Calu3 (cell line): ENCODE measurements at regions not wholly inside any gene's neighbourhood (a gene's known extent, or its start where the extent isn't known, plus 50 kb on each side); places are given as distances from the start of the nearest gene placed in this dataset.

ENCODE experiments used
- BruUV-seq: library from RNA; stranded (reverse); fragments of 400-500 nt; replicated peaks from 2 replicates; lab custom pipeline; 2021; lab: Mats Ljungman, UMichigan
- CTCF ChIA-PET: fragments of 300-600 bp; sonication (Branson Sonifier 250); formaldehyde crosslinking; loops from one replicate; lab custom pipeline; 2022; ENCODE audit warnings: antibody characterized with exemption; lab: Charles Lee
- DNase-seq: peaks from one replicate; pipeline ENCODE4 v3.0.0; 2022
- H3K27ac Mint-ChIP-seq: one replicate; pipeline ENCODE4 v1.8.0; 2022; ENCODE audit warnings: mixed read lengths; ENCODE audit not compliant: unreplicated experiment
- H3K27me3 Mint-ChIP-seq: one replicate; pipeline ENCODE4 v1.8.0; 2022; ENCODE audit warnings: mixed read lengths; ENCODE audit not compliant: unreplicated experiment
- H3K36me3 Mint-ChIP-seq: one replicate; pipeline ENCODE4 v1.8.0; 2022; ENCODE audit warnings: mild to moderate bottlenecking, moderate library complexity, mixed read lengths; ENCODE audit not compliant: insufficient read depth, unreplicated experiment
- H3K4me1 Mint-ChIP-seq: one replicate; pipeline ENCODE4 v1.8.0; 2022; ENCODE audit warnings: mild to moderate bottlenecking, low read depth, mixed read lengths; ENCODE audit not compliant: unreplicated experiment
- H3K4me3 Mint-ChIP-seq: one replicate; pipeline ENCODE4 v1.8.0; 2022; ENCODE audit warnings: mild to moderate bottlenecking, low read depth, moderate library complexity, mixed read lengths; ENCODE audit not compliant: unreplicated experiment
- H3K9me3 Mint-ChIP-seq: one replicate; pipeline ENCODE4 v1.8.0; 2022; ENCODE audit warnings: low read depth, mixed read lengths; ENCODE audit not compliant: unreplicated experiment
- intact Hi-C: fragments of 100-400 bp; cut with micrococcal nuclease; formaldehyde crosslinking; loops from one replicate; pipeline ENCODE4 v1.10.0; 2022; ENCODE audit not compliant: unreplicated experiment
- TF ChIP-seq, protein P1 (sequence below): fragments of 200-600 bp; IDR thresholded peaks from one replicate; pipeline ENCODE4 v1.8.0; 2022; ENCODE audit warnings: antibody characterized with exemption; ENCODE audit not compliant: unreplicated experiment

DNA sequence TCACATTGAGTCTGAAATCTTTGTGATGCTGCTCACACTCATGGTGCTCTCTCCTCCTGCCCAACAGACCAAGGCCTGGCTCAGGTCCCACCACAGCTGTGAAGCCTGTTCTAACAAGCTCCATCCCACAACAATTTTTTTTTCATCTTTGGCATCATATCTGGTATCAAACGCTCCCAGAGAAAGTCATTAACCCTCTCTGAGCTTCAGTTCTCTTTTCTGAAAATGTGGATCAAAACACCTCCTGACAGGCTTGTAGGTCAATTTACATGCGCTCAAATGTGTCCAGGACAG, 224.4 kb downstream of the LACC1 start:
- intact Hi-C loops: no loop called here
- peaks cover 27% of the 10 kb centered on the region for H3K4me1 Mint-ChIP-seq
- H3K9me3 Mint-ChIP-seq: peaks cover 6% of the 10 kb centered on the region
- CTCF ChIA-PET: interaction anchor here (0.7 kb wide), 1 partner anchor 229 kb away, joined by 3 read pairs; no protein-coding TSS in a partner anchor
- H3K4me3 Mint-ChIP-seq: no peak overlapping the region
- H3K27me3 Mint-ChIP-seq: no peaks in the 10 kb centered on the region
- DNase-seq: no peak
- H3K27ac Mint-ChIP-seq: no peak overlapping the region
- TF ChIP-seq, protein P1, sequence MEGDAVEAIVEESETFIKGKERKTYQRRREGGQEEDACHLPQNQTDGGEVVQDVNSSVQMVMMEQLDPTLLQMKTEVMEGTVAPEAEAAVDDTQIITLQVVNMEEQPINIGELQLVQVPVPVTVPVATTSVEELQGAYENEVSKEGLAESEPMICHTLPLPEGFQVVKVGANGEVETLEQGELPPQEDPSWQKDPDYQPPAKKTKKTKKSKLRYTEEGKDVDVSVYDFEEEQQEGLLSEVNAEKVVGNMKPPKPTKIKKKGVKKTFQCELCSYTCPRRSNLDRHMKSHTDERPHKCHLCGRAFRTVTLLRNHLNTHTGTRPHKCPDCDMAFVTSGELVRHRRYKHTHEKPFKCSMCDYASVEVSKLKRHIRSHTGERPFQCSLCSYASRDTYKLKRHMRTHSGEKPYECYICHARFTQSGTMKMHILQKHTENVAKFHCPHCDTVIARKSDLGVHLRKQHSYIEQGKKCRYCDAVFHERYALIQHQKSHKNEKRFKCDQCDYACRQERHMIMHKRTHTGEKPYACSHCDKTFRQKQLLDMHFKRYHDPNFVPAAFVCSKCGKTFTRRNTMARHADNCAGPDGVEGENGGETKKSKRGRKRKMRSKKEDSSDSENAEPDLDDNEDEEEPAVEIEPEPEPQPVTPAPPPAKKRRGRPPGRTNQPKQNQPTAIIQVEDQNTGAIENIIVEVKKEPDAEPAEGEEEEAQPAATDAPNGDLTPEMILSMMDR: no peak
- no peaks in the 10 kb centered on the region for H3K36me3 Mint-ChIP-seq
- no TSS peak for BruUV-seq

DNA sequence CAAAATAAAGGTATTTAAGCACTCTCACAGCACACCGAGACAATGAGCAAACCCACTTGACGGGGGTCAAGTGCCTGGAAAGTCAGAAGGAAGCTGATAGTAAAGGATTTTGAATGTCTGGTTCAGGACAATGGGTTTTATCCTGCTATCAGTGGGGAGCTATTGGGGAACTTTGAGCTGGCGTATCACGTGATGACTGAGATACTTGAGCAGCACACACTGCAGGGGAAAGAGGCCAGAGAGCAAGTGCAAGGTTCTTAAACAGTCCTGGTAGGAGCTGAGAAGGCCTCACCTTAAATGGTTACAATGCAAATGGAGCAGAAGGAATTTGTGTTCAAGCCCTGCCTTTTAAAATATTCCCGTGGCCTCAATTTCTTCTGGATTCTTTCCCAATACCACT, 225.3 kb downstream of the LACC1 start:
- peaks cover 33% of the 10 kb centered on the region for H3K4me1 Mint-ChIP-seq
- H3K9me3 Mint-ChIP-seq: peaks cover 4% of the 10 kb centered on the region
- intact Hi-C loops: no loop called here
- H3K27me3 Mint-ChIP-seq: no peaks in the 10 kb centered on the region
- CTCF ChIA-PET: interaction anchor here (0.7 kb wide), 1 partner anchor 228 kb away, joined by 3 read pairs; no protein-coding TSS in a partner anchor
- no TSS peak for BruUV-seq
- no peak overlapping the region for H3K4me3 Mint-ChIP-seq
- no peaks in the 10 kb centered on the region for H3K36me3 Mint-ChIP-seq
- TF ChIP-seq, protein P1: no peak
- H3K27ac Mint-ChIP-seq: no peak overlapping the region
- DNase-seq: no peak

DNA sequence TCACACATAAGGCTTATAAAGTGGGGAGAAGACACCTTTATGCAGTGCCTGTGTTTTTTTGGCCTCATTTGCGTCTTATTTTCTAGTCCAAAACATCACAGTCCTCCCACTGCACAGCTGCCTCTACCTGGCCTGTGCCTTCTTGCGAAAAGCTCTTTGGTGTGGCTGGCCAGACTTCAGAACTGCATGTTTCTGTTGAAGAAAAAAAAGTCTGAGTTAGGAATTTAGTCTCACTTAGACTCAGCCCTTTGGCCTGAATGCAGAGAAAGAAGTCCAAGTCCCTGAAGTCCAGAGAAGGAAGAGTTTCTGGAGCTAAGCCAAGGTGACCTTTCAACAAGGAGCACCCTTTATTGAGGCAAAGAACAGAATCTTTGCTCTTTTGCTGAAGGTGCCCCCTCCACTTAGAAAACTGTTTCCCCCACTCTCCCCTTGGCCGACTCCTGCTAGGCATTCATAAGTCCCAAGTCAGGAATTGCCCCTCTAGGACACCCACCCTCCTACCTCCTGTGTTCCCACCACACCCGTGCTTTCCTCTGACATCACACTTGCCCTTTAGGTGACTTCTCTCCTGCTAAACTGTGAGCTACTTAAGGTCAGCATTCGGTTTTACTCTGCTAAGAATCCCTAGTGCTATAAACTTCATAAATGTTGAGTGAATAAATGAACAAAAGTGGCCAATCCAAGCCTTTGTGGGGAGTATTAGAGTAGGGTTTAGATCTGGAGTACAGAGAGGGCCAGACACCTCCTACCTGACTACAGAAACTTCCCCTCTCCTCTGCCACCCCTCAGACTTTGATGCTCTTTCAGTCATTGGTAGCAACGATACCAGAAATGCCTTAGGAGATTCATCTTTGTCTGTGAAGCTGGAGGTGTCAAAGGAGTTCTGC, 226.8 kb downstream of the LACC1 start:
- H3K9me3 Mint-ChIP-seq: peaks cover 3% of the 10 kb centered on the region
- no peak overlapping the region for H3K27ac Mint-ChIP-seq
- H3K27me3 Mint-ChIP-seq: no peaks in the 10 kb centered on the region
- H3K4me3 Mint-ChIP-seq: no peak overlapping the region
- BruUV-seq: no TSS peak
- CTCF ChIA-PET: interaction anchor here (0.8 kb wide), 1 partner anchor 330 kb away, joined by 8 read pairs; no protein-coding TSS in a partner anchor
- no peaks in the 10 kb centered on the region for H3K36me3 Mint-ChIP-seq
- intact Hi-C loops: no loop called here
- no peak for DNase-seq
- peaks cover 44% of the 10 kb centered on the region for H3K4me1 Mint-ChIP-seq
- TF ChIP-seq, protein P1: no peak

DNA sequence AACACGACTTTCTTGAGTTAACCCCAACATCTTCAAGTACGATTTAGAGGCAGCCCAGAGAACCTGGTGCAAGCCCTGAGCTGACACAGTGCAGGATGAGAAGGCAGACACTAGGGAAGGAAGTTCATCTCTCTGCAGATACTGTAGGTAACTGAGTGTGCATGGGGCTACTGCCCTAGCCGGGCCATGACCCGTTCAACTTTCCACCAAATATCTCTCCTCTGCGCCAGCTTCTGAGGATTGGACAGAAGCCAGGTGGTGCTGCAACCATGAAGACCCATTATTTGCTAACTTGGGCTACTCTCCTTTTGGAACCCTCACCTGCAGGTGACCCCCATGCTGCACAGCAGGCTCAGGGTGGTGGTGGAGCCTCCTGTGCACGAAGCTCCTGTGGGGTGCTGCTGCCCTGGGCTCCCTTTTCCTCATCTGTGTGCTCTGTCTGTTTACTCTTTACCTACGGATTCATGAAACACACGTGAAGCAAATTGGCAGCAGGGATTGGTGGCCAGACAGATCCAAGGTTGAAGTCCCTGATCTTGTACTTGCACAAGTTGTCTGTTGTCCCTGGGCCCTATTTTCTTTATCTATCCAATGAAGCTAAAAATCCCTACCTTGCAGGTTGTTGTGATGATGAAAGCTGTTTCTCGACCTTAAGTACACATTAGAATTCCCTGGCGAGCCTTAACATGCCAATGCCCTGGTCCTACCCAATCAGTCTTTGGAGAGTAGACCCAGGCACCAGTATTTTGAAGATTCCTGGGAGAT, 227.8 kb downstream of the LACC1 start:
- H3K9me3 Mint-ChIP-seq: peaks cover 3% of the 10 kb centered on the region
- intact Hi-C loops: no loop called here
- CTCF ChIA-PET: interaction anchor here (0.8 kb wide), 1 partner anchor 329 kb away, joined by 8 read pairs; no protein-coding TSS in a partner anchor
- no peaks in the 10 kb centered on the region for H3K36me3 Mint-ChIP-seq
- no peak for DNase-seq
- BruUV-seq: no TSS peak
- no peaks in the 10 kb centered on the region for H3K27me3 Mint-ChIP-seq
- no peak overlapping the region for H3K27ac Mint-ChIP-seq
- H3K4me3 Mint-ChIP-seq: no peak overlapping the region
- H3K4me1 Mint-ChIP-seq: peaks cover 46% of the 10 kb centered on the region
- TF ChIP-seq, protein P1: no peak
